Aorta (tissue), 5 donors: ENCODE measurements at regions not wholly inside any gene's neighbourhood (a gene's known extent, or its start where the extent isn't known, plus 50 kb on each side); places are given as distances from the start of the nearest gene placed in this dataset.

Source experiments
- ATAC-seq: fragments of 200-7000 bp; cut with Tn5 transposase; one replicate; pipeline ENCODE4 v1.9.1; 2022; ENCODE audit warnings: moderate library complexity; ENCODE audit not compliant: low FRiP score
- DNase-seq, 2 donors: peaks; one replicate each; pipeline ENCODE4 v3.0.0-alpha.2; 2020
- H3K27ac ChIP-seq, 2 donors: one replicate each; pipeline ENCODE4 v1.5.1; 2013; ENCODE audit warnings: low read length in 2 of 2, mild to moderate bottlenecking in 2 of 2, moderate library complexity in 2 of 2, control low read depth in 1 of 2, inconsistent platforms in 1 of 2, low read depth in 1 of 2
- H3K27me3 ChIP-seq, 2 donors: one replicate each; pipeline ENCODE4 v1.6.1; 2013; ENCODE audit warnings: control low read depth in 1 of 2, low read length in 1 of 2, mild to moderate bottlenecking in 1 of 2, moderate library complexity in 1 of 2; ENCODE audit not compliant: insufficient read depth in 2 of 2, control insufficient read depth in 1 of 2
- H3K36me3 ChIP-seq, 2 donors: one replicate each; pipeline ENCODE4 v1.6.1; 2013; ENCODE audit warnings: control low read depth in 1 of 2, low read length in 1 of 2, mild to moderate bottlenecking in 1 of 2; ENCODE audit not compliant: insufficient read depth in 2 of 2, control insufficient read depth in 1 of 2
- H3K4me1 ChIP-seq, 2 donors: one replicate each; pipeline ENCODE4 v1.6.1; 2013; ENCODE audit warnings: low read length in 2 of 2, control low read depth in 1 of 2, mild to moderate bottlenecking in 1 of 2, moderate library complexity in 1 of 2; ENCODE audit not compliant: insufficient read depth in 2 of 2, control insufficient read depth in 1 of 2
- H3K4me3 ChIP-seq, 2 donors: one replicate each; pipeline ENCODE4 v1.5.1; 2013; ENCODE audit warnings: low read length in 2 of 2, control low read depth in 1 of 2, mild to moderate bottlenecking in 1 of 2
- H3K9me3 ChIP-seq: one replicate; pipeline ENCODE4 v1.6.1; 2013; ENCODE audit warnings: mild to moderate bottlenecking, low read length; ENCODE audit not compliant: control insufficient read depth
- WGBS, 2 donors: extraction: QIAGEN DNeasy Blood & Tissue Kit; methylation state at CpG; one replicate each; pipeline ENCODE4 v1.1.7; 2013; 5-methylcytosine and 5-hydroxymethylcytosine counted together
- intact Hi-C, 2 donors: fragments of 100-400 bp; cut with DNase I; formaldehyde crosslinking; loops; one replicate each; pipeline versions ENCODE4 v1.14.2 to v1.15.0; 2022
- donor health status: healthy with polysubstance abuse.
- donor health status: Bipolar disorder and iron deficiency.
- donor health status: DM: no; HTN: no; CAD: no.
- donor health status: DM: no; HTN: no; CAD: no.
- donor health status: DM: yes; HTN: yes; CAD: no.

- ATAC-seq (no peak), DNase-seq (no peak)
- no peaks in the 10 kb centered on the region for H3K27me3 ChIP-seq
- no peaks in the 10 kb centered on the region for H3K9me3 ChIP-seq
- 88% methylated on average over 9 of the region's 9 CpGs for WGBS, 2 donors
- H3K27ac ChIP-seq, result no peak overlapping the region
- intact Hi-C loops, result no loop called here
- no peaks in the 10 kb centered on the region for H3K4me1 ChIP-seq
- no peaks in the 10 kb centered on the region for H3K36me3 ChIP-seq
- no peak overlapping the region for H3K4me3 ChIP-seq
These were observed 2067.7 kb downstream of the SUCLG1 start for GRCh38 chr2:82391386-82391785.

DNA sequence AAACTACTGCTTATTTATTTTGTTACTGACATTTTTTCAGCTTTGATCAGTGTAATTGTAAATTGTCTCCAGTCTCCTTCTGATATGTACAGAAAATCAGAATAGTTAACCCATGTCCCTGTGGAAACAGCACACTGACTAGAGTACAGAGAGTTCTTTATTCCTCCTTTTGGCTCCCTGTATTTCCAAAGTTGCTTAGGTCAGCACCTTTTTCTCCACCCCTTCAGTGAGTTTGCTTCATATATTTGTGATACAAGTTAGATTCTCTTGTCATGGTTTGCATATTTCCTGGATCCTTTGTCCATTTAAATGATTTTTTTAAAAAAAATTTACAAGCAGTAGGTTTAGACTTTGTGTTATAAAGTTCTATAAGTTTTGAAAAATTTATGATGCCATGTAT lies 2051.1 kb upstream of the LRRTM1 start:
- DNase-seq (no peak), ATAC-seq (no peak)
- H3K27ac ChIP-seq, result no peak overlapping the region
- intact Hi-C loops, result no loop called here
- no peaks in the 10 kb centered on the region for H3K36me3 ChIP-seq
- no peak overlapping the region for H3K4me3 ChIP-seq
- no peaks in the 10 kb centered on the region for H3K4me1 ChIP-seq
- H3K9me3 ChIP-seq, result no peaks in the 10 kb centered on the region
- H3K27me3 ChIP-seq, result no peaks in the 10 kb centered on the region

- WGBS, 2 donors, result 66 to 78% methylated on average over 1 of the region's 1 CpG
- no peak for DNase-seq
- intact Hi-C loops, result no loop called here
- H3K36me3 ChIP-seq, result no peaks in the 10 kb centered on the region
- H3K4me3 ChIP-seq, result no peak overlapping the region
- no peak overlapping the region for H3K27ac ChIP-seq
- no peaks in the 10 kb centered on the region for H3K27me3 ChIP-seq
- H3K4me1 ChIP-seq, result no peaks in the 10 kb centered on the region
- H3K9me3 ChIP-seq, result no peaks in the 10 kb centered on the region
- no peak for ATAC-seq
These were observed 2041.4 kb upstream of the LRRTM1 start for GRCh38 chr2:82345910-82346309.

GRCh38 chr2:82344670-82345069 lies 2040.1 kb upstream of the LRRTM1 start:
- Histone ChIP-seq H3K4me3 (no peak overlapping the region), H3K4me1 (peaks cover 0 to 1% of the 10 kb centered on the region in 2 donors), H3K27ac (no peak overlapping the region), H3K9me3 (no peaks in the 10 kb centered on the region), H3K36me3 (no peaks in the 10 kb centered on the region), H3K27me3 (no peaks in the 10 kb centered on the region)
- intact Hi-C loops, result no loop called here
- ATAC-seq (no peak), DNase-seq (no peak)
- WGBS, 2 donors, result 82 to 83% methylated on average over 3 of the region's 3 CpGs

DNA sequence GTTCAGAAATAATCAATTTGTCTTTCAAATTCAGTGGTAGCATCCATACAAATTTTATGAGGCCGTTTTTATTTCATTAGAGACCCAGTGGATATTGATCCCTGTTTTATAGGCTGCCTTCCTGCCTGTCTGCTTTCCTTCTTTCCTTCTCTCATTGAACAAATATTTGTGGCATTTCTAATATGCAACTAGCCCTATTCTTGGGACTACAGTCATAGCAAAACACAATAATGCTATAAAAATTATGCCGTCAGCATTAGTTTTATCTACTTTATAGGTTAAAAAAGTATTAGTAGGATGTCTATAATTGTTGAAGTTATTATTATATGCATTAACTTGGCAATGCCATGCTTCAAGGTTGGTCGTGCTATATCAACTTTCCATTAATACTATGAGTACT lies 2037.8 kb upstream of the LRRTM1 start:
- no peak overlapping the region for H3K27ac ChIP-seq

DNA sequence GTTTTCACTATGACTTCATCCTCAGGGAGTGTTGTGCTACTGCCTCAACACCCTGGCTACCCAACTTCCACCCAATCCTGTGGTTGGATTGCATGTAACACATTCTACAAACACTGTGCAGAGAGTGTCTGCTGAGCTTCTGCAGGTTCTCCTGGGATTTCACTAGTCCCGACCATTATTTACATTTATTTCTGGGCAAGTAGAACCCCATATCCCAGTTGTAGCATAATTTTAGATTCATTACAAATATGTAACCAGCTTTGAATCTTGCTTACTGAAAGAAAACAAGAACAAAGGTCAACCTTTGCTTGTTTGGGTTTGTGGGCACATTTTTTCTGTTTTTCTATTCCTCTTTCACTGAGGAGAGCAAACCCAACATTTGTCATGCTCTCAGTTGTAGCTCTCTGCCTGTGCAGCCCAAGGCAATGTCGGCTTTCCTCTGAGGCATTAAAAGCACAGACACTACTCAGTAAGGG lies 2036.1 kb upstream of the LRRTM1 start:
- DNase-seq, result no peak
- no peaks in the 10 kb centered on the region for H3K9me3 ChIP-seq
- H3K36me3 ChIP-seq, result no peaks in the 10 kb centered on the region
- ATAC-seq, result no peak
- 14 to 24% methylated on average over 2 of the region's 2 CpGs for whole genome bisulfite sequencing, 2 donors
- H3K4me1 ChIP-seq, result peaks cover 0 to 1% of the 10 kb centered on the region in 2 donors
- intact Hi-C loops, result no loop called here
- H3K27me3 ChIP-seq, result no peaks in the 10 kb centered on the region
- no peak overlapping the region for H3K27ac ChIP-seq
- no peak overlapping the region for H3K4me3 ChIP-seq

More for the DNA sequence above, 2037.8 kb upstream of the LRRTM1 start:
- Histone ChIP-seq H3K9me3 (no peaks in the 10 kb centered on the region), H3K4me3 (no peak overlapping the region), H3K27me3 (no peaks in the 10 kb centered on the region), H3K4me1 (peaks cover 0 to 1% of the 10 kb centered on the region in 2 donors), H3K36me3 (no peaks in the 10 kb centered on the region)
- intact Hi-C loops, result no loop called here
- ATAC-seq, result no peak
- WGBS, 2 donors, result 33% methylated on average over 3 of the region's 3 CpGs
- no peak for DNase-seq

DNA sequence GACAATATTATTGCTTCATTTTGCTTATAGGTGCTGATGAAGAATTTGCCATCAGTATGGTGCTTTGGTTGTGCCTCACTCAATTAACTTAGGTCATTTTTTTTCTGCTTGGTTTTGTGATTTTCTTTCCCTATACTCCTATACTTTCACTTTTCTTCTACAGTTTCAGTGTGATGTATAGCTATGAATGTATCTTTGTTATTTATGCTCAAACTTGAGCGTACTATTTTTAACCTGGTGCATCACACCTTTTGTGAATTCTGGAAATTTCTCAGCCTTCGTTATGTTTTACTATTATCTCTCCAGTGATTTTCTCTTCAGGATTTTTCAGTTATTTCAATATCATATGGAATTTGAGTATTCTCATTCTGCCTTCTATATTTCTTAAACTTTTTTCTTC lies 2035.3 kb upstream of the LRRTM1 start:
- DNase-seq (no peak), ATAC-seq (no peak)
- intact Hi-C loops, result no loop called here
- H3K9me3 ChIP-seq, result no peaks in the 10 kb centered on the region
- WGBS, 2 donors, result 55 to 88% methylated on average over 2 of the region's 2 CpGs
- no peaks in the 10 kb centered on the region for H3K27me3 ChIP-seq
- no peaks in the 10 kb centered on the region for H3K36me3 ChIP-seq
- no peak overlapping the region for H3K27ac ChIP-seq
- no peak overlapping the region for H3K4me3 ChIP-seq
- peaks cover 0 to 1% of the 10 kb centered on the region in 2 donors for H3K4me1 ChIP-seq

DNA sequence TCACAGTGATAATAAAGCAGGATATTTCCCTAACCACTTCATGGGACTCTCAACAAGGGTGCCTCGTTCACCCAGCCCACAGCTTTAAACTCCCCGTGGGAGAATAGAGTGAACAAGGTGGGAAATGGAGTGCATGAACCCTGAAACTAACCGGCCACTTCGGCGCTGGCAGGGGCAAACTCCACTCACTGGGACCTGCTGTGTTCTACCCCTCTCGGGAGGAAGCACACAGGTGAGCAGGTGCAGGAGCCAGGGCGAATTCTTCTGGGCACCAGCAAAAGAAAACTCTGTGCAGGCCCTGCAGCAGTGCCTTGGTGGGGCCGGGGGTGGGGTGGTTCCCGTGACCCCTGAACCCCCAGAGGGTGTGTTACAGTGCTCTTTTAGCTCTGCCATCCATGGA lies 2029.1 kb upstream of the LRRTM1 start:
- Histone ChIP-seq H3K9me3 (no peaks in the 10 kb centered on the region), H3K4me3 (no peak overlapping the region), H3K27me3 (no peaks in the 10 kb centered on the region), H3K4me1 (no peaks in the 10 kb centered on the region), H3K27ac (no peak overlapping the region), H3K36me3 (no peaks in the 10 kb centered on the region)
- DNase-seq, result no peak
- intact Hi-C loops, result no loop called here
- no peak for ATAC-seq
- 85 to 87% methylated on average over 9 of the region's 9 CpGs for WGBS, 2 donors

GRCh38 chr2:82330155-82330554 lies 2025.6 kb upstream of the LRRTM1 start:
- no peak for DNase-seq
- Histone ChIP-seq H3K4me3 (no peak overlapping the region), H3K36me3 (no peaks in the 10 kb centered on the region), H3K27ac (no peak overlapping the region), H3K9me3 (no peaks in the 10 kb centered on the region), H3K4me1 (no peaks in the 10 kb centered on the region), H3K27me3 (no peaks in the 10 kb centered on the region)
- intact Hi-C loops, result no loop called here
- WGBS, 2 donors, result 55 to 56% methylated on average over 2 of the region's 2 CpGs
- no peak for ATAC-seq
